BJ (cell line): ENCODE measurements at regions not wholly inside any gene's neighbourhood (a gene's known extent, or its start where the extent isn't known, plus 50 kb on each side); places are given as distances from the start of the nearest gene placed in this dataset.

Experiments used
- CTCF ChIA-PET: fragments of 350-600 bp; formaldehyde crosslinking; extraction: SDS; loops from one replicate; lab custom pipeline; 2021; ENCODE audit warnings: antibody characterized with exemption, inconsistent platforms; lab: Yijun Ruan, JAX
- POLR2A ChIA-PET: fragments of 300-600 bp; sonication (Branson Sonifier 250); formaldehyde crosslinking; extraction: SDS; loops from one replicate; lab custom pipeline; 2021; ENCODE audit warnings: antibody characterized with exemption; lab: Charles Lee
- DNase-seq: peaks from one replicate; pipeline ENCODE4 v3.0.0-alpha.2; 2011; ENCODE audit warnings: low read depth
- H3K27me3 ChIP-seq: 2 replicates; pipeline ENCODE4 v1.6.0; 2011; ENCODE audit warnings: low read length; ENCODE audit not compliant: control insufficient read depth, insufficient read depth
- H3K36me3 ChIP-seq: 2 replicates; pipeline ENCODE4 v1.5.1; 2011; ENCODE audit warnings: low read length; ENCODE audit not compliant: control insufficient read depth, insufficient read depth
- H3K4me3 ChIP-seq: 2 replicates; pipeline ENCODE4 v1.5.1; 2011; ENCODE audit warnings: low read depth, mild to moderate bottlenecking, control low read depth, low read length
- CTCF ChIP-seq: IDR thresholded peaks from 2 replicates; pipeline ENCODE4 v1.5.1; 2011; ENCODE audit warnings: low read depth, mild to moderate bottlenecking, control low read depth, inconsistent platforms, low read length, moderate library complexity; ENCODE audit not compliant: insufficient read depth

GRCh38 chr15:66651913-66652642 is 50.0 kb upstream of the SMAD6 start:
- ChIA-PET CTCF (interaction anchor here (1.2 kb wide), 1 partner anchor 199 kb away, joined by 3 read pairs; no protein-coding TSS in a partner anchor), POLR2A (no interaction called here)
- Histone ChIP-seq H3K27me3 (no peaks in the 10 kb centered on the region; the same call in 1 of the 2 replicates), H3K4me3 (no peak overlapping the region), H3K36me3 (no peaks in the 10 kb centered on the region)
- no peak for TF ChIP-seq CTCF
- DNase-seq: no peak
